ENCODE measurements at regions not wholly inside any gene's neighbourhood (a gene's known extent, or its start where the extent isn't known, plus 50 kb on each side); places are given as distances from the start of the nearest gene placed in this dataset.
"Not testable (repeated sequence)": the region's sequence is repeated elsewhere in the genome, so short reads cannot be mapped to it uniquely, and the experiment has no call there.

GRCh38 chr9:7340451-7340850 lies 459.1 kb downstream of the DMAC1 start:
- in situ Hi-C loops (cut with HindIII; ENCODE audit: low pct_unique_long_range_greater_than_20kb, low sequenced_read_pairs) = no loop called here
- DNase-seq (ENCODE audit: low read depth) = no peak

GRCh38 chr9:7338586-7339281 lies 460.8 kb downstream of the DMAC1 start:
- in situ Hi-C loops (cut with HindIII; ENCODE audit: low pct_unique_long_range_greater_than_20kb, low sequenced_read_pairs) = no loop called here
- DNase-seq (ENCODE audit: low read depth) = no peak

- no peak for DNase-seq (ENCODE audit: low read depth)
- in situ Hi-C loops (cut with HindIII; ENCODE audit: low pct_unique_long_range_greater_than_20kb, low sequenced_read_pairs) = no loop called here
These were observed 463.1 kb downstream of the DMAC1 start for GRCh38 chr9:7336356-7337065.

- in situ Hi-C loops (cut with HindIII; ENCODE audit: low pct_unique_long_range_greater_than_20kb, low sequenced_read_pairs) = no loop called here
- no peak for DNase-seq (ENCODE audit: low read depth)
These were observed 465.9 kb downstream of the DMAC1 start for GRCh38 chr9:7333719-7334118.

GRCh38 chr9:7332780-7333179 lies 466.8 kb downstream of the DMAC1 start:
- in situ Hi-C loops (cut with HindIII; ENCODE audit: low pct_unique_long_range_greater_than_20kb, low sequenced_read_pairs) = no loop called here
- no peak for DNase-seq (ENCODE audit: low read depth)

GRCh38 chr9:7328453-7328852 lies 471.1 kb downstream of the DMAC1 start:
- DNase-seq (ENCODE audit: low read depth) = no peak
- in situ Hi-C loops (cut with HindIII; ENCODE audit: low pct_unique_long_range_greater_than_20kb, low sequenced_read_pairs) = no loop called here

GRCh38 chr9:7325995-7326394 lies 473.6 kb downstream of the DMAC1 start:
- in situ Hi-C loops (cut with HindIII; ENCODE audit: low pct_unique_long_range_greater_than_20kb, low sequenced_read_pairs) = no loop called here
- DNase-seq (ENCODE audit: low read depth) = no peak

- no peak for DNase-seq (ENCODE audit: low read depth)
- in situ Hi-C loops (cut with HindIII; ENCODE audit: low pct_unique_long_range_greater_than_20kb, low sequenced_read_pairs) = no loop called here
These were observed 475.4 kb downstream of the DMAC1 start for GRCh38 chr9:7324152-7324598.

- in situ Hi-C loops (cut with HindIII; ENCODE audit: low pct_unique_long_range_greater_than_20kb, low sequenced_read_pairs) = no loop called here
- no peak for DNase-seq (ENCODE audit: low read depth)
These were observed 478.7 kb downstream of the DMAC1 start for GRCh38 chr9:7320841-7321240.

GRCh38 chr9:7320139-7320538 lies 479.4 kb downstream of the DMAC1 start:
- in situ Hi-C loops (cut with HindIII; ENCODE audit: low pct_unique_long_range_greater_than_20kb, low sequenced_read_pairs) = no loop called here
- peak; percentile 84 for DNase-seq (ENCODE audit: low read depth)

- no peak for DNase-seq (ENCODE audit: low read depth)
- in situ Hi-C loops (cut with HindIII; ENCODE audit: low pct_unique_long_range_greater_than_20kb, low sequenced_read_pairs) = no loop called here
These were observed 480.7 kb downstream of the DMAC1 start for GRCh38 chr9:7318920-7319319.

- DNase-seq (ENCODE audit: low read depth) = no peak
- in situ Hi-C loops (cut with HindIII; ENCODE audit: low pct_unique_long_range_greater_than_20kb, low sequenced_read_pairs) = no loop called here
These were observed 482.6 kb downstream of the DMAC1 start for GRCh38 chr9:7316967-7317366.

- in situ Hi-C loops (cut with HindIII; ENCODE audit: low pct_unique_long_range_greater_than_20kb, low sequenced_read_pairs) = no loop called here
These were observed 483.3 kb downstream of the DMAC1 start for GRCh38 chr9:7316166-7316795.

GRCh38 chr9:7315746-7316145 lies 483.8 kb downstream of the DMAC1 start:
- in situ Hi-C loops (cut with HindIII; ENCODE audit: low pct_unique_long_range_greater_than_20kb, low sequenced_read_pairs) = no loop called here
- DNase-seq (ENCODE audit: low read depth) = no peak

More at GRCh38 chr9:7316166-7316795, 483.3 kb downstream of the DMAC1 start:
- no peak for DNase-seq (ENCODE audit: low read depth)

GRCh38 chr9:7315116-7315515 lies 484.5 kb downstream of the DMAC1 start:
- no peak for DNase-seq (ENCODE audit: low read depth)
- in situ Hi-C loops (cut with HindIII; ENCODE audit: low pct_unique_long_range_greater_than_20kb, low sequenced_read_pairs) = no loop called here

- in situ Hi-C loops (cut with HindIII; ENCODE audit: low pct_unique_long_range_greater_than_20kb, low sequenced_read_pairs) = no loop called here
- DNase-seq (ENCODE audit: low read depth) = no peak
These were observed 486.2 kb downstream of the DMAC1 start for GRCh38 chr9:7313389-7313788.

GRCh38 chr9:7309051-7309450 lies 490.5 kb downstream of the DMAC1 start:
- DNase-seq (ENCODE audit: low read depth); in situ Hi-C loops (cut with HindIII; ENCODE audit: low pct_unique_long_range_greater_than_20kb, low sequenced_read_pairs): not testable (repeated sequence)

- no peak for DNase-seq (ENCODE audit: low read depth)
- in situ Hi-C loops (cut with HindIII; ENCODE audit: low pct_unique_long_range_greater_than_20kb, low sequenced_read_pairs) = no loop called here
These were observed 493.9 kb downstream of the DMAC1 start for GRCh38 chr9:7305677-7306076.

GRCh38 chr9:7304627-7304995 lies 495.0 kb downstream of the DMAC1 start:
- DNase-seq (ENCODE audit: low read depth) = no peak
- in situ Hi-C loops (cut with HindIII; ENCODE audit: low pct_unique_long_range_greater_than_20kb, low sequenced_read_pairs) = no loop called here

Measured in Caki2 (cell line).